Activated B cell treated with CpG ODN at 0.5 μM for 24 hours (primary cell): ENCODE measurements at regions not wholly inside any gene's neighbourhood (a gene's known extent, or its start where the extent isn't known, plus 50 kb on each side); places are given as distances from the start of the nearest gene placed in this dataset.

ENCODE experiments used
- ATAC-seq: fragments of 200-7000 bp; cut with Tn5 transposase; one replicate; pipeline ENCODE4 v1.10.0; 2021; ENCODE audit warnings: low read depth, mild to moderate bottlenecking, moderate library complexity
- CTCF ChIA-PET: fragments of 350-600 bp; sonication (Branson Sonifier 250); formaldehyde crosslinking; loops from one replicate; lab custom pipeline; 2021; ENCODE audit warnings: antibody characterized with exemption; lab: Charles Lee
- POLR2A ChIA-PET: fragments of 350-600 bp; sonication (Branson Sonifier 250); formaldehyde crosslinking; loops from one replicate; lab custom pipeline; 2021; ENCODE audit warnings: antibody characterized with exemption; lab: Charles Lee
- DNase-seq: peaks from one replicate; pipeline ENCODE4 v3.0.0; 2022
- H3K27ac Mint-ChIP-seq: one replicate; pipeline ENCODE4 v1.8.0; 2020; ENCODE audit warnings: mixed read lengths
- H3K27me3 Mint-ChIP-seq: one replicate; pipeline ENCODE4 v1.8.0; 2021; ENCODE audit warnings: mixed read lengths
- H3K36me3 Mint-ChIP-seq: one replicate; pipeline ENCODE4 v1.8.0; 2021; ENCODE audit warnings: low read depth, mixed read lengths
- H3K4me1 Mint-ChIP-seq: one replicate; pipeline ENCODE4 v1.8.0; 2021; ENCODE audit warnings: mixed read lengths
- H3K4me3 Mint-ChIP-seq: one replicate; pipeline ENCODE4 v1.8.0; 2020; ENCODE audit warnings: mild to moderate bottlenecking, mixed read lengths
- H3K9me3 Mint-ChIP-seq: one replicate; pipeline ENCODE4 v1.8.0; 2020; ENCODE audit warnings: mixed read lengths
- CTCF ChIP-seq: fragments of 200-600 bp; IDR thresholded peaks from one replicate; pipeline ENCODE4 v1.8.0; 2022; ENCODE audit warnings: antibody characterized with exemption, mild to moderate bottlenecking
- intact Hi-C: fragments of 100-400 bp; cut with micrococcal nuclease; formaldehyde crosslinking; loops from one replicate; pipeline ENCODE4 v1.15.1; 2024

GRCh38 chr12:91590966-91591638 lies 408.5 kb upstream of the DCN start:
- ChIA-PET CTCF (interaction anchor here (0.9 kb wide), 1 partner anchor 1058 kb away, joined by 3 read pairs; no protein-coding TSS in a partner anchor), POLR2A (interaction anchor here (1.1 kb wide), 1 partner anchor 555 kb away, joined by 3 read pairs; the partner anchor contains the start of gene BTG1)
- ATAC-seq (no peak), DNase-seq (no peak)
- Mint-ChIP-seq H3K4me1 (no peaks in the 10 kb centered on the region), H3K9me3 (no peaks in the 10 kb centered on the region), H3K27ac (no peak overlapping the region), H3K36me3 (no peaks in the 10 kb centered on the region), H3K27me3 (peaks cover 2% of the 10 kb centered on the region), H3K4me3 (no peak overlapping the region)
- intact Hi-C loops: no loop called here
- TF ChIP-seq CTCF: no peak

- H3K4me1 Mint-ChIP-seq: no peaks in the 10 kb centered on the region
- H3K4me3 Mint-ChIP-seq: no peak overlapping the region
- intact Hi-C loops: no loop called here
- ATAC-seq (no peak), DNase-seq (no peak)
- no peaks in the 10 kb centered on the region for H3K36me3 Mint-ChIP-seq
- peaks cover 2% of the 10 kb centered on the region for H3K27me3 Mint-ChIP-seq
- CTCF ChIA-PET: no interaction called here
- no peak for TF ChIP-seq CTCF
- no peaks in the 10 kb centered on the region for H3K9me3 Mint-ChIP-seq
- H3K27ac Mint-ChIP-seq: no peak overlapping the region
- POLR2A ChIA-PET: no interaction called here
Observed at GRCh38 chr12:91588874-91589454, 406.3 kb upstream of the DCN start.

GRCh38 chr12:91586015-91586414 lies 403.4 kb upstream of the DCN start:
- DNase-seq (no peak), ATAC-seq (no peak)
- POLR2A ChIA-PET: no interaction called here
- H3K4me1 Mint-ChIP-seq: no peaks in the 10 kb centered on the region
- CTCF ChIA-PET: no interaction called here
- H3K9me3 Mint-ChIP-seq: no peaks in the 10 kb centered on the region
- no peaks in the 10 kb centered on the region for H3K27me3 Mint-ChIP-seq
- no peak overlapping the region for H3K27ac Mint-ChIP-seq
- intact Hi-C loops: no loop called here
- no peak for TF ChIP-seq CTCF
- no peaks in the 10 kb centered on the region for H3K36me3 Mint-ChIP-seq
- no peak overlapping the region for H3K4me3 Mint-ChIP-seq

- DNase-seq (no peak), ATAC-seq (no peak)
- no peaks in the 10 kb centered on the region for H3K36me3 Mint-ChIP-seq
- H3K9me3 Mint-ChIP-seq: no peaks in the 10 kb centered on the region
- peaks cover 2% of the 10 kb centered on the region for H3K27me3 Mint-ChIP-seq
- H3K4me1 Mint-ChIP-seq: peaks cover 3% of the 10 kb centered on the region
- H3K4me3 Mint-ChIP-seq: no peak overlapping the region
- TF ChIP-seq CTCF: no peak
- no peak overlapping the region for H3K27ac Mint-ChIP-seq
- CTCF ChIA-PET: no interaction called here
- POLR2A ChIA-PET: no interaction called here
- intact Hi-C loops: no loop called here
Observed at GRCh38 chr12:91582811-91583210, 400.2 kb upstream of the DCN start.

- ChIA-PET CTCF (interaction anchor here (1.0 to 1.1 kb wide), 2 partner anchors 9 to 912 kb away, joined by 3 read pairs; no protein-coding TSS in a partner anchor), POLR2A (interaction anchor here (0.5 to 1.8 kb wide), 5 partner anchors 10 to 566 kb away, joined by 3 to 6 read pairs (median 3); partner anchors contain the start of gene BTG1)
- Mint-ChIP-seq H3K27me3 (peaks cover 5% of the 10 kb centered on the region), H3K36me3 (no peaks in the 10 kb centered on the region), H3K9me3 (no peaks in the 10 kb centered on the region), H3K4me3 (no peak overlapping the region), H3K27ac (no peak overlapping the region), H3K4me1 (peaks cover 6% of the 10 kb centered on the region)
- no peak for ATAC-seq
- intact Hi-C loops: loop anchor here (5.0 kb wide), 2 partner anchors 197 to 823 kb away; no protein-coding TSS in a partner anchor
- no peak for TF ChIP-seq CTCF
- DNase-seq: no peak
Observed at GRCh38 chr12:91579516-91580263, 397.1 kb upstream of the DCN start.
